ENCODE measurements at regions not wholly inside any gene's neighbourhood (a gene's known extent, or its start where the extent isn't known, plus 50 kb on each side); places are given as distances from the start of the nearest gene placed in this dataset.
"Not testable (repeated sequence)": the region's sequence is repeated elsewhere in the genome, so short reads cannot be mapped to it uniquely, and the experiment has no call there.

GRCh38 chr4:23062188-23062587 is 369.5 kb downstream of the GBA3 start:
- DNase-seq = no peak

GRCh38 chr4:23061431-23061830 is 368.7 kb downstream of the GBA3 start:
- DNase-seq = no peak

GRCh38 chr4:23060776-23061175 is 368.0 kb downstream of the GBA3 start:
- DNase-seq = no peak

- no peak for DNase-seq
These were observed 365.5 kb downstream of the GBA3 start for GRCh38 chr4:23058165-23058776.

- no peak for DNase-seq
These were observed 348.8 kb downstream of the GBA3 start for GRCh38 chr4:23041501-23041900.

- no peak for DNase-seq
These were observed 347.8 kb downstream of the GBA3 start for GRCh38 chr4:23040539-23040938.

GRCh38 chr4:23039818-23040217 is 347.1 kb downstream of the GBA3 start:
- DNase-seq = no peak

GRCh38 chr4:23038626-23039491 is 346.1 kb downstream of the GBA3 start:
- no peak for DNase-seq

- DNase-seq = no peak
These were observed 344.3 kb downstream of the GBA3 start for GRCh38 chr4:23036921-23037495.

- DNase-seq = no peak
These were observed 343.8 kb downstream of the GBA3 start for GRCh38 chr4:23036503-23036902.

- no peak for DNase-seq
These were observed 342.9 kb downstream of the GBA3 start for GRCh38 chr4:23035521-23036056.

GRCh38 chr4:23034731-23035130 is 342.0 kb downstream of the GBA3 start:
- DNase-seq = no peak

GRCh38 chr4:23033796-23034195 is 341.1 kb downstream of the GBA3 start:
- no peak for DNase-seq

- DNase-seq = no peak
These were observed 336.1 kb downstream of the GBA3 start for GRCh38 chr4:23028875-23029274.

GRCh38 chr4:23023666-23024065 is 330.9 kb downstream of the GBA3 start:
- no peak for DNase-seq

- DNase-seq = no peak
These were observed 330.4 kb downstream of the GBA3 start for GRCh38 chr4:23023121-23023520.

GRCh38 chr4:23022032-23022431 is 329.3 kb downstream of the GBA3 start:
- no peak for DNase-seq

GRCh38 chr4:23021040-23021439 is 328.3 kb downstream of the GBA3 start:
- no peak for DNase-seq

GRCh38 chr4:23020399-23020798 is 327.7 kb downstream of the GBA3 start:
- not testable (repeated sequence) for DNase-seq

GRCh38 chr4:23016981-23017380 is 324.2 kb downstream of the GBA3 start:
- no peak for DNase-seq

- DNase-seq = no peak
These were observed 323.1 kb downstream of the GBA3 start for GRCh38 chr4:23015821-23016220.

GRCh38 chr4:23009093-23009492 is 316.4 kb downstream of the GBA3 start:
- DNase-seq = no peak

GRCh38 chr4:23006756-23007155 is 314.0 kb downstream of the GBA3 start:
- DNase-seq = no peak

- no peak for DNase-seq
These were observed 313.0 kb downstream of the GBA3 start for GRCh38 chr4:23005691-23006090.
